Stimulated activated naive CD8-positive, alpha-beta T cell treated with anti-CD3 and anti-CD28 coated beads, Interleukin-15, amount 100 ng/mL, for 72 hours (primary cell): ENCODE measurements at regions not wholly inside any gene's neighbourhood (a gene's known extent, or its start where the extent isn't known, plus 50 kb on each side); places are given as distances from the start of the nearest gene placed in this dataset.

Source experiments
- ATAC-seq: fragments of 150-1000 bp; cut with Tn5 transposase; 2 replicates; pipeline ENCODE4 v1.10.0; 2021; ENCODE audit warnings: mild to moderate bottlenecking, moderate library complexity
- DNase-seq, 2 donors: peaks; one replicate each; pipeline ENCODE4 v3.0.0; 2021 to 2022
- H3K27ac Mint-ChIP-seq, 2 donors: one replicate each; pipeline ENCODE4 v1.8.0; 2022; ENCODE audit warnings: mild to moderate bottlenecking in 2 of 2, mixed read lengths in 2 of 2, moderate library complexity in 2 of 2
- H3K27me3 Mint-ChIP-seq: one replicate; pipeline ENCODE4 v1.8.0; 2022; ENCODE audit warnings: mixed read lengths
- H3K4me1 Mint-ChIP-seq: one replicate; pipeline ENCODE4 v1.8.0; 2022; ENCODE audit warnings: mild to moderate bottlenecking, mixed read lengths
- H3K4me3 Mint-ChIP-seq, 2 donors: one replicate each; pipeline ENCODE4 v1.8.0; 2022; ENCODE audit warnings: mild to moderate bottlenecking in 2 of 2, mixed read lengths in 2 of 2, moderate library complexity in 1 of 2
- H3K9me3 Mint-ChIP-seq, 2 donors: one replicate each; pipeline ENCODE4 v1.8.0; 2022; ENCODE audit warnings: mixed read lengths in 2 of 2

- H3K27ac Mint-ChIP-seq: no peak overlapping the region
- H3K4me1 Mint-ChIP-seq: no peaks in the 10 kb centered on the region
- no peak overlapping the region for H3K4me3 Mint-ChIP-seq
- no peak for ATAC-seq
- no peak for DNase-seq
- H3K9me3 Mint-ChIP-seq: no peaks in the 10 kb centered on the region
- peaks cover 46% of the 10 kb centered on the region for H3K27me3 Mint-ChIP-seq
Observed at GRCh38 chr2:176598351-176598750, 329.1 kb downstream of the MTX2 start.

DNA sequence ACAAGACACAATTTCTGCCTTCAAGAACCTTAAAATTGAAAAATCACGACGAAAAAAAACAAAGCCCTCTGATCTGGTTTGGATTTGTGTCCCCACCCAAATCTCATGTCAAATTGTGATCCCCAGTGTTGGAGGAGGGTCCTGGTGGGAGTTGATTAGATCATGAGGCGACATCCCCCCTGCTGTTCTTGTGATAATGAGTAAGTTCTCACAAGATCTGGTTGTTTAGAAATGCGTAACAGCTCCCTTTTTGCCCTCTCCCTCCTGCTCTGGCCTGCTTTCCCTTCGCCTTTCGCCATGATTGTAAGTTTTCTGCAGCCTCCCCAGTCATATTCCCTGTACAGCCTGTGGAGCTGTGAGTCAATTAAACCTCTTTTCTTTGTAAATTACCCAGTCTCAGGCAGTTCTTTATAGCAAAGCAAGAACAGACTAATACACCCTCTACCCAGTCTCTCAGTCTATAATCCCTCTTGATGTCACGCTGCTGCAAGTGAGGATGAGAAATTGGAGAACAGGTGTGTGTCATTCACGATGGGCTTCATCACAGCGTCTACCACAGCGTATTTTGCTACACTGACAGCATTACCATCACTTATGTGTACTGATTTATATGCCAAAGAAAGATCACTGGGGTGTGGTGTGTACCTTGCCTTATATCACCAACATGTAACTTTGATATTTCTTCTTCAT, 330.7 kb downstream of the MTX2 start:
- H3K4me1 Mint-ChIP-seq: no peaks in the 10 kb centered on the region
- H3K27me3 Mint-ChIP-seq: peaks cover 36% of the 10 kb centered on the region
- no peak overlapping the region for H3K4me3 Mint-ChIP-seq
- DNase-seq (no peak), ATAC-seq (no peak)
- H3K27ac Mint-ChIP-seq: no peak overlapping the region
- H3K9me3 Mint-ChIP-seq: no peaks in the 10 kb centered on the region

GRCh38 chr2:176601066-176601465, 331.8 kb downstream of the MTX2 start:
- no peak for DNase-seq
- no peaks in the 10 kb centered on the region for H3K9me3 Mint-ChIP-seq
- no peaks in the 10 kb centered on the region for H3K4me1 Mint-ChIP-seq
- ATAC-seq: no peak
- peaks cover 31% of the 10 kb centered on the region for H3K27me3 Mint-ChIP-seq
- no peak overlapping the region for H3K4me3 Mint-ChIP-seq
- H3K27ac Mint-ChIP-seq: no peak overlapping the region

GRCh38 chr2:176612036-176612435, 342.8 kb downstream of the MTX2 start:
- Mint-ChIP-seq H3K4me1 (no peaks in the 10 kb centered on the region), H3K27me3 (peaks cover 28% of the 10 kb centered on the region), H3K4me3 (no peak overlapping the region), H3K9me3 (no peaks in the 10 kb centered on the region), H3K27ac (no peak overlapping the region)
- ATAC-seq (no peak), DNase-seq (no peak)

- H3K27ac Mint-ChIP-seq: no peak overlapping the region
- no peak overlapping the region for H3K4me3 Mint-ChIP-seq
- H3K9me3 Mint-ChIP-seq: no peaks in the 10 kb centered on the region
- peaks cover 25% of the 10 kb centered on the region for H3K27me3 Mint-ChIP-seq
- DNase-seq: no peak
- H3K4me1 Mint-ChIP-seq: no peaks in the 10 kb centered on the region
- ATAC-seq: no peak
Observed at GRCh38 chr2:176612736-176613135, 343.5 kb downstream of the MTX2 start.

DNA sequence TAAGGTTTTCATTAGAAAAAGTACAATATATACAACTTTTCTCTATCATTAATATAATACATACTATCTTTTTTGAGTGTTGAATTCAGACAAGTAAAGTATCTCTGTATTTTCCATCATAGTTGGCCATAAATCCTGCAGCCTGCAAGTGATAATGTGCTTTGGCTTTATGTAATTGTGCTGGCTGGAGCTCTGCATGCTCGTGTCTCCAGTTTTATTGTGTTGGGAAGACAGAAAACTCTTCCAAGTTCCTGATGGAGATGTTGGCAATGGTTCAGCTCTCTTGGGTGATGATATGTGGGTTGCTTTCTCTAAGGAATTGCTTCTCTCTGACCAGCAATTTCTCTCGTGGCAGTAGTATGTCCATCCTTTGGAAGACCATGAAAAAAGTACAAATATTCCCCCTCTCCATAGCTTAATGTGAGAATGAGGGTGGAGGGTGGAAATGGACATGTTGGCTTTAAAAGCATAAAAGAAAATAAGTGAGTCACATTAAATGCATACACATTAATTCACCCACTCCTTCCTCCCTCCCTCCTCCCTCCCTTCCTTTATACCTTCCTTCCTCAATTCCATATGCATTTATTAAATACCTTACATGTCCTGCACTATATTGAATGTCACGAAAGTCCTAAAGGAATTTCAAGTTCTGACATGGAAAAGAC, 344.2 kb downstream of the MTX2 start:
- H3K4me1 Mint-ChIP-seq: no peaks in the 10 kb centered on the region
- no peak overlapping the region for H3K27ac Mint-ChIP-seq
- no peak for DNase-seq
- ATAC-seq: no peak
- H3K27me3 Mint-ChIP-seq: peaks cover 25% of the 10 kb centered on the region
- H3K4me3 Mint-ChIP-seq: no peak overlapping the region
- H3K9me3 Mint-ChIP-seq: no peaks in the 10 kb centered on the region

DNA sequence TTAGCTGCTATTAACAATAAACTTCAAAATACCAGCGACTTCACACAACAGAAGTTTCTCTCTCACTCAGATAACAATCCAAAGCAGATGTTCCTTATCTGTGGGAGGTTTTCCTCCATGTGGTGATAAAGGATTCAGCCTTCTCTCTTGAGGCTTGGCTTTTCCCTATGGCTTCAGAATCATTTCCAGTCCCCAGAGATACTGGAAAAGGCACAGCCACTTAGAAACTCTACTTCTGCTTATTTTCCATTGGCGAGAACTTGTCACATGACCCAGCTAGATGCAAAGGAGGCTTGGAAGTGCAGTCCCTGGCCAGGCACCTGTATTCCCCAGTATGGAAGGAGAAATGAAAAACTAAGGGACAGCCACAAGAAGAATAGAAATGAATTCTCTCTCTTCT, 344.8 kb downstream of the MTX2 start:
- ATAC-seq (no peak), DNase-seq (no peak)
- H3K4me3 Mint-ChIP-seq: no peak overlapping the region
- H3K27ac Mint-ChIP-seq: no peak overlapping the region
- H3K4me1 Mint-ChIP-seq: no peaks in the 10 kb centered on the region
- no peaks in the 10 kb centered on the region for H3K9me3 Mint-ChIP-seq
- H3K27me3 Mint-ChIP-seq: peaks cover 28% of the 10 kb centered on the region

GRCh38 chr2:176614930-176615329, 345.7 kb downstream of the MTX2 start:
- Mint-ChIP-seq H3K4me3 (no peak overlapping the region), H3K9me3 (no peaks in the 10 kb centered on the region), H3K27me3 (peaks cover 37% of the 10 kb centered on the region), H3K27ac (no peak overlapping the region), H3K4me1 (no peaks in the 10 kb centered on the region)
- ATAC-seq (no peak), DNase-seq (no peak)

DNA sequence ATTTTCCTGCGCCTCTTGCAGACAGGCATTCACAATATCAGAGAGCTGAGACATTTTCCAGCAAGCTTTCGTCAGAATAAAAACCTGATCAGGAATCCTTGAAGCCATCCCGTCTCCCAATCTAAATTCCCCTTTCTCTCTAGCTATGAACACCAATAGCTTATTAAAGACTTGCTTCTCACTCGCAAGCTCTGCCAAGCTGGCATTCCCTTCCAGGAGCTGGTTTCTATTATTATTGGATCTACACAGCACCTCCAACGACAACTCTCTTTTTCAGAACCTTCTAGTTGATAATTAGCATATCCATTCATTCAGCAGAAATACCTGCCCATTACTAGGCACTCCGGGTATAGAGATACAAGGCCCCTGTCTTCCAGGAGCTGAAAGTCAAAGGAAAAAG, 350.3 kb downstream of the MTX2 start:
- H3K9me3 Mint-ChIP-seq: no peaks in the 10 kb centered on the region
- no peak overlapping the region for H3K27ac Mint-ChIP-seq
- H3K4me3 Mint-ChIP-seq: no peak overlapping the region

GRCh38 chr2:176621350-176621749, 352.1 kb downstream of the MTX2 start:
- Mint-ChIP-seq H3K27me3 (peaks cover 57% of the 10 kb centered on the region), H3K4me3 (no peak overlapping the region), H3K4me1 (no peaks in the 10 kb centered on the region), H3K9me3 (no peaks in the 10 kb centered on the region), H3K27ac (no peak overlapping the region)
- ATAC-seq (no peak), DNase-seq (no peak)

More for the DNA sequence above, 350.3 kb downstream of the MTX2 start:
- ATAC-seq (no peak), DNase-seq (no peak)
- no peaks in the 10 kb centered on the region for H3K4me1 Mint-ChIP-seq
- H3K27me3 Mint-ChIP-seq: peaks cover 55% of the 10 kb centered on the region

GRCh38 chr2:176622792-176623191, 353.6 kb downstream of the MTX2 start:
- H3K27me3 Mint-ChIP-seq: peaks cover 61% of the 10 kb centered on the region
- H3K27ac Mint-ChIP-seq: no peak overlapping the region
- H3K4me3 Mint-ChIP-seq: no peak overlapping the region
- no peaks in the 10 kb centered on the region for H3K9me3 Mint-ChIP-seq
- H3K4me1 Mint-ChIP-seq: no peaks in the 10 kb centered on the region
- ATAC-seq (no peak), DNase-seq (no peak)

- no peak overlapping the region for H3K27ac Mint-ChIP-seq
- H3K27me3 Mint-ChIP-seq: peaks cover 39% of the 10 kb centered on the region
- no peak overlapping the region for H3K4me3 Mint-ChIP-seq
- DNase-seq (no peak), ATAC-seq (no peak)
- no peaks in the 10 kb centered on the region for H3K4me1 Mint-ChIP-seq
- H3K9me3 Mint-ChIP-seq: no peaks in the 10 kb centered on the region
Observed at GRCh38 chr2:176626796-176627195, 357.6 kb downstream of the MTX2 start.

GRCh38 chr2:176628438-176628837, 359.2 kb downstream of the MTX2 start:
- Mint-ChIP-seq H3K27me3 (peaks cover 33% of the 10 kb centered on the region), H3K4me1 (no peaks in the 10 kb centered on the region), H3K4me3 (no peak overlapping the region), H3K9me3 (no peaks in the 10 kb centered on the region), H3K27ac (no peak overlapping the region)
- ATAC-seq: no peak
- DNase-seq: no peak

GRCh38 chr2:176633754-176634153, 364.5 kb downstream of the MTX2 start:
- DNase-seq (no peak), ATAC-seq (no peak)
- no peak overlapping the region for H3K4me3 Mint-ChIP-seq
- peaks cover 10% of the 10 kb centered on the region for H3K27me3 Mint-ChIP-seq
- H3K9me3 Mint-ChIP-seq: no peaks in the 10 kb centered on the region
- H3K27ac Mint-ChIP-seq: no peak overlapping the region
- H3K4me1 Mint-ChIP-seq: no peaks in the 10 kb centered on the region

DNA sequence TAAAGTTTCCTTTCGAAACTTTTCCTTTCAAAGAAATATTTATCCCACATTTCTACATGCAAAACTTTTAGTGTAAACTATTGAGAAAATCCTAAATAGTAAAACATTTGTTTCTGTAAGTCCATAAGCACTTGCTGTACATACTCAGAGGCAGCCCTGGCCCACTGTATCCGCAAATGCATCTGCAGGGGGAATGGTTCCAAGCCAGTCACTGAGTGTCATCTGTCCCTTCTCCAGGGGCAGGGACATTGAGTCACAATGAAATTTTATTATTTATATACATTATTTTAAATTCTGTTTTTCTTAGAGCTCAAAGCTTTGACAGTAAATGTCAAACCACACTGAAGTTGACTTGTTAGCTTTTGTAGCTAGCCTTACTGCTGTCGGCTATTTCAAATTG, 367.2 kb downstream of the MTX2 start:
- DNase-seq: no peak
- Mint-ChIP-seq H3K9me3 (no peaks in the 10 kb centered on the region), H3K4me1 (no peaks in the 10 kb centered on the region), H3K27ac (no peak overlapping the region), H3K4me3 (no peak overlapping the region), H3K27me3 (peaks cover 33% of the 10 kb centered on the region)
- ATAC-seq: no peak

- H3K4me1 Mint-ChIP-seq: no peaks in the 10 kb centered on the region
- ATAC-seq: no peak
- no peak overlapping the region for H3K27ac Mint-ChIP-seq
- peak in 1 of 2 donors; percentile 12 for DNase-seq
- peak overlapping the region; percentile 55 to 71 for H3K4me3 Mint-ChIP-seq
- H3K9me3 Mint-ChIP-seq: no peaks in the 10 kb centered on the region
- H3K27me3 Mint-ChIP-seq: peaks cover 39% of the 10 kb centered on the region
Observed at GRCh38 chr2:176637142-176637485, 367.9 kb downstream of the MTX2 start.
